ENCODE measurements at regions not wholly inside any gene's neighbourhood (a gene's known extent, or its start where the extent isn't known, plus 50 kb on each side); places are given as distances from the start of the nearest gene placed in this dataset.

DNA sequence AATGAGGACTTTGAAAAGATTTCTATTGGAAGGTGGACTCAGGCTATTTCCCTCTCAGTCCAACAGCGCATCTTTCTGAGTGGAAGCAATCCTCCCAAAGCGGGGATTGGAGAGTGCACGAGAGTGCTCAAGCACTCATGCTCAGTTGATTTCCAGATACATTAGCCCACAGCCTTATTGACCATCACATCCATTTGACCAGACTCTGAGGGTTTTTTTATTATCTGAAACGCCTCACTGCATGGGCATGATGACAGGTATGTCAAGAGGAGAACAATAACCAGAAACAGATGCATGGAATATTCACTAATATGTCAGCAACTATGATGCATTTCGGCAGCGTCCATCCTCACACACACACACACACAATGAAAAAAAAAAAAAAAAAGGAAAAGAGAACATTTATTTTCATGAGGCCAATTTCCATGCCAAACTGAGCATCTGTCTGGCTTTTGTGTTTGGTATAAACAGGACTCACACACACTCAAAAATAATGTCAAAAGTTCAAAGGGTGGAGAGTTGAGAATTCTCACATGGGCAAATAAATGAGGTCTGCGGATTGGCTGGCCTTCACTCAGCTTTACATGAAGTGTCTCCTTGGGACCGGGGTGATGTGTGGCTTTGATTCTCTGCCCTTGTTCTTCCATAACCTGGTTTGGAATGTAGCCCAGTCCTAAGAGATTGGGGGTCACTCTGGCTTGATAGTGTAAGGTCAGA lies 371.6 kb downstream of the MCTP2 start:
- TF ChIP-seq JUN (CRISPR knock-in tag; IDR thresholded peaks at IDR 0.05) (no peak), ZNF281 (CRISPR knock-in tag; IDR thresholded peaks at IDR 0.05) (no peak), CTCF (IDR thresholded peaks at IDR 0.05) (no peak), NR2C2 (CRISPR knock-in tag; IDR thresholded peaks at IDR 0.05) (no peak), TEAD4 (CRISPR knock-in tag; IDR thresholded peaks at IDR 0.05) (no peak)
